HEK293 (cell line): ENCODE measurements at regions not wholly inside any gene's neighbourhood (a gene's known extent, or its start where the extent isn't known, plus 50 kb on each side); places are given as distances from the start of the nearest gene placed in this dataset.

ENCODE experiments used
- ATF2 ChIP-seq: fragments of 450-650 bp; formaldehyde crosslinking; IDR thresholded peaks from 2 replicates; pipeline ENCODE4 v1.5.1; 2016; ENCODE audit warnings: missing biosample characterization, missing genetic modification characterization, low read depth
- EGR2 ChIP-seq: fragments of 450-650 bp; formaldehyde crosslinking; IDR thresholded peaks from 2 replicates; pipeline ENCODE4 v1.5.1; 2016; ENCODE audit warnings: low read depth, missing biosample characterization, missing genetic modification characterization
- GFI1B ChIP-seq: fragments of 450-650 bp; formaldehyde crosslinking; IDR thresholded peaks from 2 replicates; pipeline ENCODE4 v1.5.1; 2016; ENCODE audit warnings: missing biosample characterization, missing genetic modification characterization
- GLIS1 ChIP-seq: fragments of 450-650 bp; formaldehyde crosslinking; IDR thresholded peaks from 2 replicates; pipeline ENCODE4 v1.5.1; 2016; ENCODE audit warnings: missing biosample characterization, missing genetic modification characterization
- HOXD13 ChIP-seq: sonication (generic); formaldehyde crosslinking; IDR thresholded peaks from 2 replicates; pipeline ENCODE4 v1.8.0; 2022; ENCODE audit warnings: missing genetic modification reagents, borderline replicate concordance
- KLF17 ChIP-seq: fragments of 450-650 bp; formaldehyde crosslinking; IDR thresholded peaks from 2 replicates; pipeline ENCODE4 v1.5.1; 2016; ENCODE audit warnings: missing biosample characterization, missing genetic modification characterization
- KLF9 ChIP-seq: fragments of 450-650 bp; formaldehyde crosslinking; IDR thresholded peaks from 2 replicates; pipeline ENCODE4 v1.5.1; 2016; ENCODE audit warnings: missing biosample characterization, missing genetic modification characterization, low read depth
- SP7 ChIP-seq: fragments of 450-650 bp; formaldehyde crosslinking; IDR thresholded peaks from 2 replicates; pipeline ENCODE4 v1.5.1; 2016; ENCODE audit warnings: missing biosample characterization, missing genetic modification characterization
- TCF7L2 ChIP-seq: IDR thresholded peaks from 2 replicates; pipeline ENCODE4 v1.6.1; 2011; ENCODE audit warnings: low read depth, mild to moderate bottlenecking, inconsistent platforms, low read length, moderate library complexity, borderline replicate concordance
- ZBTB17 ChIP-seq: fragments of 450-650 bp; formaldehyde crosslinking; IDR thresholded peaks from 2 replicates; pipeline ENCODE4 v1.5.1; 2016; ENCODE audit warnings: missing biosample characterization, missing genetic modification characterization
- ZBTB48 ChIP-seq: fragments of 450-650 bp; formaldehyde crosslinking; IDR thresholded peaks from 2 replicates; pipeline ENCODE4 v1.5.1; 2016; ENCODE audit warnings: missing biosample characterization, missing genetic modification characterization
- ZFP69B ChIP-seq: fragments of 450-650 bp; formaldehyde crosslinking; IDR thresholded peaks from 2 replicates; pipeline ENCODE4 v1.5.1; 2016; ENCODE audit warnings: missing biosample characterization, missing genetic modification characterization
- ZNF121 ChIP-seq: fragments of 450-650 bp; formaldehyde crosslinking; IDR thresholded peaks from 2 replicates; pipeline ENCODE4 v1.5.1; 2016; ENCODE audit warnings: missing biosample characterization, missing genetic modification characterization
- ZNF157 ChIP-seq: fragments of 450-650 bp; formaldehyde crosslinking; IDR thresholded peaks from 2 replicates; pipeline ENCODE4 v1.5.1; 2016; ENCODE audit warnings: missing biosample characterization, missing genetic modification characterization
- ZNF169 ChIP-seq: fragments of 450-650 bp; formaldehyde crosslinking; IDR thresholded peaks from 2 replicates; pipeline ENCODE4 v1.5.1; 2016; ENCODE audit warnings: missing biosample characterization, missing genetic modification characterization
- ZNF19 ChIP-seq: fragments of 450-650 bp; formaldehyde crosslinking; IDR thresholded peaks from 2 replicates; pipeline ENCODE4; 2016; ENCODE audit warnings: missing biosample characterization, missing genetic modification characterization, low read depth
- ZNF223 ChIP-seq: fragments of 450-650 bp; formaldehyde crosslinking; IDR thresholded peaks from 2 replicates; pipeline ENCODE4 v1.5.1; 2016; ENCODE audit warnings: missing biosample characterization, missing genetic modification characterization
- ZNF37A ChIP-seq: fragments of 450-650 bp; IDR thresholded peaks from 2 replicates; pipeline ENCODE4 v1.5.1; 2018; ENCODE audit warnings: missing biosample characterization, missing genetic modification characterization
- ZNF394 ChIP-seq: fragments of 450-650 bp; formaldehyde crosslinking; IDR thresholded peaks from 2 replicates; pipeline ENCODE4 v1.5.1; 2016; ENCODE audit warnings: missing biosample characterization, missing genetic modification characterization, mild to moderate bottlenecking, moderate library complexity, borderline replicate concordance
- ZNF404 ChIP-seq: fragments of 450-650 bp; formaldehyde crosslinking; IDR thresholded peaks from 2 replicates; pipeline ENCODE4 v1.5.1; 2017; ENCODE audit warnings: missing biosample characterization, missing genetic modification characterization
- ZNF416 ChIP-seq: fragments of 450-650 bp; formaldehyde crosslinking; IDR thresholded peaks from 2 replicates; pipeline ENCODE4 v1.5.1; 2016; ENCODE audit warnings: missing biosample characterization, missing genetic modification characterization
- ZNF510 ChIP-seq: fragments of 450-650 bp; formaldehyde crosslinking; IDR thresholded peaks from 2 replicates; pipeline ENCODE4 v1.5.1; 2018; ENCODE audit warnings: mild to moderate bottlenecking, missing genetic modification characterization, missing biosample characterization; ENCODE audit not compliant: insufficient replicate concordance
- ZNF514 ChIP-seq: fragments of 450-650 bp; formaldehyde crosslinking; IDR thresholded peaks from 2 replicates; pipeline ENCODE4 v1.5.1; 2016; ENCODE audit warnings: missing biosample characterization, missing genetic modification characterization
- ZNF626 ChIP-seq: fragments of 450-650 bp; sonication (Bioruptor Pico); formaldehyde crosslinking; IDR thresholded peaks from 2 replicates; pipeline ENCODE4 v1.5.1; 2018; ENCODE audit warnings: missing biosample characterization, missing genetic modification characterization, inconsistent platforms
- ZNF692 ChIP-seq: fragments of 450-650 bp; formaldehyde crosslinking; IDR thresholded peaks from 2 replicates; pipeline ENCODE4 v1.5.1; 2016; ENCODE audit warnings: missing biosample characterization, missing genetic modification characterization
- ZNF707 ChIP-seq: fragments of 450-650 bp; formaldehyde crosslinking; IDR thresholded peaks from 2 replicates; pipeline ENCODE4 v1.5.1; 2016; ENCODE audit warnings: missing biosample characterization, missing genetic modification characterization
- ZXDB ChIP-seq: fragments of 450-650 bp; formaldehyde crosslinking; IDR thresholded peaks from 2 replicates; pipeline ENCODE4 v1.5.1; 2016; ENCODE audit warnings: missing biosample characterization, missing genetic modification characterization
- TF ChIP-seq, protein P1 (sequence below): fragments of 450-650 bp; formaldehyde crosslinking; conservative IDR thresholded peaks from 2 replicates; pipeline ENCODE4 v1.5.1; 2016; ENCODE audit warnings: low read depth, missing biosample characterization, missing genetic modification characterization
- TF ChIP-seq, protein P2 (sequence below): fragments of 450-650 bp; formaldehyde crosslinking; IDR thresholded peaks from 2 replicates; pipeline ENCODE4; 2016; ENCODE audit warnings: missing biosample characterization, missing genetic modification characterization
- TF ChIP-seq, protein P3 (sequence below): fragments of 450-650 bp; formaldehyde crosslinking; IDR thresholded peaks from 2 replicates; pipeline ENCODE4 v1.5.1; 2016; ENCODE audit warnings: missing biosample characterization, missing genetic modification characterization

DNA sequence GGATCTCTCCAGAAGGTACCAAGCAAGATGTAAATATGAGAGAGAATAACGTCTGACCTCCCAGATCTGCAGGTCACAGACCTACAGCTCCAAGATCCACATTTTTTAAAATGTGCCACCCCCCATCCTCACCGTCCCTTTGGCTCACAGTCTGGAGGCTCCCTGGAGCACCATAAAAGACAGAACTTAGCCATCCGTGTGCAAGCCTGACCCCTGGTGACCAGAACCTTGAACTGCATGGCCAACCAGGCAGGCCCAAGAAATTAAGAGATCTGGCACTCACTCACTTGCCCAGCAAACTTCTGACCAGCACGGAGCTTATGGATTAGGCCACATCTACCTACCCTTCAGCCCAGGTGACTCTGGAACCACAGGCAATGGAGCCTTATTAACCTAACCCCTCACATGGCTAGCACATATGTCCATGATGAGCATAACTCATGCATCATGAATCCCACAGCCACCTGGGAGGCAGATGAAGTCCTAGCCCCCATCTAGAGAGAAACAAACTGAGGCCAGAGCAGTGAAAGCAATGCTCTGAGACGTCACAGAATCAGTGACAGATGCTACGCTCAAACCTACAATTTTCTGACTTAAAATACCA is 275.3 kb downstream of the UACA start (continued):
- TF ChIP-seq ZNF707 (tag by site-specific recombination) = no peak
- no peak for TF ChIP-seq ZNF510 (tag by site-specific recombination)
- TF ChIP-seq SP7 (tag by site-specific recombination) = 0 out of 2 replicates have a peak, but pooled peaks have one; percentile 27
- peak; percentile 81; the same call in 1 of the 2 replicates for TF ChIP-seq ZNF121 (tag by site-specific recombination)
- no peak for TF ChIP-seq ZNF19
- no peak for TF ChIP-seq ZFP69B (tag by site-specific recombination)
- TF ChIP-seq TCF7L2 = no peak
- TF ChIP-seq ZNF157 = no peak
- TF ChIP-seq, protein P1, sequence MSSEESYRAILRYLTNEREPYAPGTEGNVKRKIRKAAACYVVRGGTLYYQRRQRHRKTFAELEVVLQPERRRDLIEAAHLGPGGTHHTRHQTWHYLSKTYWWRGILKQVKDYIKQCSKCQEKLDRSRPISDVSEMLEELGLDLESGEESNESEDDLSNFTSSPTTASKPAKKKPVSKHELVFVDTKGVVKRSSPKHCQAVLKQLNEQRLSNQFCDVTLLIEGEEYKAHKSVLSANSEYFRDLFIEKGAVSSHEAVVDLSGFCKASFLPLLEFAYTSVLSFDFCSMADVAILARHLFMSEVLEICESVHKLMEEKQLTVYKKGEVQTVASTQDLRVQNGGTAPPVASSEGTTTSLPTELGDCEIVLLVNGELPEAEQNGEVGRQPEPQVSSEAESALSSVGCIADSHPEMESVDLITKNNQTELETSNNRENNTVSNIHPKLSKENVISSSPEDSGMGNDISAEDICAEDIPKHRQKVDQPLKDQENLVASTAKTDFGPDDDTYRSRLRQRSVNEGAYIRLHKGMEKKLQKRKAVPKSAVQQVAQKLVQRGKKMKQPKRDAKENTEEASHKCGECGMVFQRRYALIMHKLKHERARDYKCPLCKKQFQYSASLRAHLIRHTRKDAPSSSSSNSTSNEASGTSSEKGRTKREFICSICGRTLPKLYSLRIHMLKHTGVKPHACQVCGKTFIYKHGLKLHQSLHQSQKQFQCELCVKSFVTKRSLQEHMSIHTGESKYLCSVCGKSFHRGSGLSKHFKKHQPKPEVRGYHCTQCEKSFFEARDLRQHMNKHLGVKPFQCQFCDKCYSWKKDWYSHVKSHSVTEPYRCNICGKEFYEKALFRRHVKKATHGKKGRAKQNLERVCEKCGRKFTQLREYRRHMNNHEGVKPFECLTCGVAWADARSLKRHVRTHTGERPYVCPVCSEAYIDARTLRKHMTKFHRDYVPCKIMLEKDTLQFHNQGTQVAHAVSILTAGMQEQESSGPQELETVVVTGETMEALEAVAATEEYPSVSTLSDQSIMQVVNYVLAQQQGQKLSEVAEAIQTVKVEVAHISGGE (tag by site-specific recombination) = no peak
- TF ChIP-seq ZNF169 (tag by site-specific recombination) = no peak
- no peak for TF ChIP-seq GFI1B
- TF ChIP-seq KLF9 (tag by site-specific recombination) = no peak
- no peak for TF ChIP-seq ZNF626
- TF ChIP-seq, protein P2, sequence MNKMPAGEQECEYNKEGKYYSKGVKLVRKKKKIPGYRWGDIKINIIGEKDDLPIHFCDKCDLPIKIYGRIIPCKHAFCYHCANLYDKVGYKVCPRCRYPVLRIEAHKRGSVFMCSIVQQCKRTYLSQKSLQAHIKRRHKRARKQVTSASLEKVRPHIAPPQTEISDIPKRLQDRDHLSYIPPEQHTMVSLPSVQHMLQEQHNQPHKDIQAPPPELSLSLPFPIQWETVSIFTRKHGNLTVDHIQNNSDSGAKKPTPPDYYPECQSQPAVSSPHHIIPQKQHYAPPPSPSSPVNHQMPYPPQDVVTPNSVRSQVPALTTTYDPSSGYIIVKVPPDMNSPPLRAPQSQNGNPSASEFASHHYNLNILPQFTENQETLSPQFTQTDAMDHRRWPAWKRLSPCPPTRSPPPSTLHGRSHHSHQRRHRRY (tag by site-specific recombination) = no peak
- TF ChIP-seq ZXDB (tag by site-specific recombination) = no peak
- TF ChIP-seq ATF2 (tag by site-specific recombination) = no peak
- TF ChIP-seq HOXD13 (CRISPR knock-in tag) = no peak
- TF ChIP-seq EGR2 (tag by site-specific recombination) = no peak
- TF ChIP-seq ZNF394 (tag by site-specific recombination) = no peak
- no peak for TF ChIP-seq ZNF416 (tag by site-specific recombination)
- TF ChIP-seq GLIS1 (tag by site-specific recombination) = peak; percentile 10; the same call in 1 of the 2 replicates
- no peak for TF ChIP-seq ZNF514 (tag by site-specific recombination)
- TF ChIP-seq KLF17 = peak; percentile 80; the same call in 1 of the 2 replicates
- TF ChIP-seq, protein P3, sequence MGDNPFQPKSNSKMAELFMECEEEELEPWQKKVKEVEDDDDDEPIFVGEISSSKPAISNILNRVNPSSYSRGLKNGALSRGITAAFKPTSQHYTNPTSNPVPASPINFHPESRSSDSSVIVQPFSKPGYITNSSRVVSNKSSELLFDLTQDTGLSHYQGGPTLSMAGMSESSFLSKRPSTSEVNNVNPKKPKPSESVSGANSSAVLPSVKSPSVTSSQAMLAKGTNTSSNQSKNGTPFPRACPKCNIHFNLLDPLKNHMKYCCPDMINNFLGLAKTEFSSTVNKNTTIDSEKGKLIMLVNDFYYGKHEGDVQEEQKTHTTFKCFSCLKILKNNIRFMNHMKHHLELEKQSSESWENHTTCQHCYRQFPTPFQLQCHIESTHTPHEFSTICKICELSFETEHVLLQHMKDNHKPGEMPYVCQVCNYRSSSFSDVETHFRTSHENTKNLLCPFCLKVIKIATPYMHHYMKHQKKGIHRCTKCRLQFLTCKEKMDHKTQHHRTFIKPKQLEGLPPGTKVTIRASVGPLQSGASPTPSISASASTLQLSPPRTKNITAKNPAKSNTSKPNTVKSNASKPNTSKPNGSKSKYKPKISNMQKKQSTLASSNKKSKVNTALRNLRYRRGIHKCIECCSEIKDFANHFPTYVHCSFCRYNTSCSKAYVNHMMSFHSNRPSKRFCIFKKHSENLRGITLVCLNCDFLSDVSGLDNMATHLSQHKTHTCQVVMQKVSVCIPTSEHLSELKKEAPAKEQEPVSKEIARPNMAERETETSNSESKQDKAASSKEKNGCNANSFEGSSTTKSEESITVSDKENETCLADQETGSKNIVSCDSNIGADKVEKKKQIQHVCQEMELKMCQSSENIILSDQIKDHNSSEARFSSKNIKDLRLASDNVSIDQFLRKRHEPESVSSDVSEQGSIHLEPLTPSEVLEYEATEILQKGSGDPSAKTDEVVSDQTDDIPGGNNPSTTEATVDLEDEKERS (tag by site-specific recombination) = no peak
- peak; percentile 59; the same call in 1 of the 2 replicates for TF ChIP-seq ZBTB48 (tag by site-specific recombination)
- TF ChIP-seq ZNF223 (tag by site-specific recombination) = no peak
- peak; percentile 58 for TF ChIP-seq ZBTB17 (tag by site-specific recombination)
- peak; percentile 33; the same call in 1 of the 2 replicates for TF ChIP-seq ZNF692 (tag by site-specific recombination)
- no peak for TF ChIP-seq ZNF404
- no peak for TF ChIP-seq ZNF37A (tag by site-specific recombination)
